Stimulated activated CD4-positive, alpha-beta T cell treated with anti-CD3 and anti-CD28 coated beads, Interleukin-15, amount 100 ng/mL, for 48 hours (primary cell): ENCODE measurements at regions not wholly inside any gene's neighbourhood (a gene's known extent, or its start where the extent isn't known, plus 50 kb on each side); places are given as distances from the start of the nearest gene placed in this dataset.
"Not testable (repeated sequence)": the region's sequence is repeated elsewhere in the genome, so short reads cannot be mapped to it uniquely, and the experiment has no call there.

Experiments
- DNase-seq, 2 donors: peaks; one replicate each; pipeline ENCODE4 v3.0.0-alpha.2; 2020; ENCODE audit warnings: low read depth in 2 of 2

DNA sequence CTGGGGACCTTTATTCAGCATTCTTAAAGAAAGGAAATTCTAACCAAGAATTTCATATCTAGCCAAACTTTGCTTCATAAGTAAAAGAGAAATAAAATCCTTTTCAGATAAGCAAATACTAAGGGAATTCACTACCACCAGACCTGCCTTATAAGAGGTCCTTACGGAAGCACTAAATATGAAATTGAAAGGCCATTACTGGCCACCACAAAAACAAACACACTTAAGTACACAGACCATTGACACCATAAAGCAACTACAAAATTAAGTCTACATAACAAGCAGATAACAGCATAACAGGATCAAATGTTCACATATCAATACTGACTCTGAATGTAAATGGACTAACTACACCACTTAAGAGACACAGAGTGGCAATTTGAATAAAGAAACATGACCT, 361.4 kb upstream of the POU5F2 start:
- no peak for DNase-seq

- not testable (repeated sequence) for DNase-seq
Measured at GRCh38 chr5:94097384-94097783, 356.0 kb upstream of the POU5F2 start.

- no peak for DNase-seq
Measured at GRCh38 chr5:94094793-94095441, 353.5 kb upstream of the POU5F2 start.

DNA sequence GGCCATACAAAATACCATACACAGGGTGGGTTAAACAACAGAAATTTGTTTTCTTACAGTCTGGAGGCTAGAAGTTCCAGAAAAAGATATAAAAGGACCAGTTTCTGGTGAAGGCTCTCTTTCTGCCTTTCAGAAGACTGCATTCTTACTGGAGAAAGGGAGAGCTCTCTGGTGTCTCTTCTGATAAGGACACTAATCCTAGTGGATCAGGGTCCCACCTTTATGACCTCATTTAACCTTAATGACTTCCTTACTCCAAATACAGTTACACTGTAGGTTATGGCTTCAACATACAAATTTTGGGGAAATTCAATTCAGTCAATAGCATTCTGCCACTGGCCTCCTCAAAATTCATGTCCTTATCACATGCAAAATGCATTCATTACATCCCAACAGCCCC, 351.9 kb upstream of the POU5F2 start:
- no peak for DNase-seq

- DNase-seq = not testable (repeated sequence)
Measured at GRCh38 chr5:94086635-94087034, 345.2 kb upstream of the POU5F2 start.

DNA sequence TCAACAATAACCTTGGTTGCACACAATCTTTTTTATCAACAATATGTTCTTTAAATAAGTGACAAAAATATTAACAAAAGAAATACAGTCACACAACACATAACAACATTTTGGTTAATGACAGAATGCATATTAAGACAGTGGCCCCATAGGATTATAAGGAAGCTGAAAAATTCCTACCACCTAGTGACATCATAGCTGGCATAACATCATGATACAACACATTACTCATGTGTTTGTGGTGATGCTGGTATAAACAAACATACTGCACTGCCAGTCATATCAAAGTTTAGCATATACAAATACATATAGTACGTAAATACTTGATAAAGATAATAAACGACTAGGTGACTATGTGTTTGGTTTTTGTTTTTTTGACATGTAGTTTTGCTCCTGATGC, 344.8 kb upstream of the POU5F2 start:
- no peak for DNase-seq

- no peak for DNase-seq
Measured at GRCh38 chr5:94082405-94082804, 341.0 kb upstream of the POU5F2 start.

- no peak for DNase-seq
Measured at GRCh38 chr5:94081088-94081487, 339.7 kb upstream of the POU5F2 start.

- DNase-seq = no peak
Measured at GRCh38 chr5:94080390-94080789, 339.0 kb upstream of the POU5F2 start.

DNA sequence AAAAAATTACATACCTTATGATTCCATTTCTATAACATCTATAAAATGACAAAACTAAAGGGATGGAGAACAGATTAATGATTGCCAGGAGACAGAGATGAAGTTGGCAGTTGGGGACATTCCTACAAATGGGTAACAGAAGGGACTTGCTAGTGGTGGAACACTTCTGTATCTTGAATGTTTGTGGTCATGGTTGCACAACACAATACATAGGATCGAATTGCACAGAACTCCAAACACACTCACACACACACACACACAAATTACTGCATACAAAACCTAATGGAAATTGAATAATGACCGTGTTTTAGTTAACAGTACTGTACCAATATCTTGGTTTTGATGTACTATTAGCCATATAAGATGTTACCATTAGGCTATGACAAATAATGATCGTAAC, 330.7 kb upstream of the POU5F2 start:
- no peak for DNase-seq

DNA sequence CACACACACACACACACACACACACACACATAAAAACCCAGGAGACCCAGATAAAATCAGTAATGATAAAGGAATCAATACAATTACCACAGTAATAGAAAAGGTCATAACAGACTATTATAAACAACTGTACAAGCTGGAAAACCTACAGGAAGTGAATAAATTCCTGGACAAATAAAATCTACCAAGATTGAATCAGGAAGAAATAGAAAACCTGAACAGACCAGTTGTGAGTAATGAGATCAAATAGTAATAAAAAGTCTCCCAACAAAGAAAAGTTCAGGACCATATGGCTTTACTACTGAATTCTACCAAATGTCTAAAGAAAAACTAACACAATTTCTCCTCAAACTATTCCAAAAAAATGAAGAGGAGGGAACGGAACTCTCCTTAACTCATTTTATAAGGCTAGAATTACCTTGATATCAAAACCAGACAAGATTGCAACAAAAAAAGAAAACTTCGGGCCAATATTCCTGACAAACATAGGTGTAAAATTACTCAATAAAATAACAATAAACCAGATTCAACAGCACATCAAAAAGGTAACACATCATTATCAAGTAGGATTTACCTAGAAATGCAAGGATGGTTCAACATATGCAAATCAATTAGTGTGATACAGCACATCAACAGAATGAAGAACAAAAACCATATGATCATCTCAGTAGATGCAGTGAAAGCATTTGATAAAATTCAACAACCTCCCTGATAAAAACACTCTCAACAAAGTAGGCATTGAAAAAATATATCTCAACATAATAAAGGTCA, 325.2 kb upstream of the POU5F2 start:
- no peak for DNase-seq

DNA sequence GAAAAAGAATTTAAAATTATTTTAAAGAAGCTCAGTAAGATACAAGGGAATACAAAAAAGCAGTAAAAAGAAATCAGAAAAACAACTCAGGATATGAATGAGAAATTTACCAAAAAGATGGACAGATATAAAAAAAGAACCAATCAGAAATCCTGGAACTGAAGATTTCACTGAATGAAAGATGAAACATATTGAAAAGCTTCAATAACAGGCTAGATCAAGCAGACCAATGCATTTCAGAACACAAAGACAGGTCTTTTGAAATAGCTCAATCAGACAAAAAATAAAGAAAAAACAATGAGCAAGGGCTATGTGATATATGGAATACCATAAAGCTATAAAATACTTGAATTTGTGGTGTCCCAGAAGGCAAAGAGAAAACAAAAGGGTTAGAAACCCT, 322.6 kb upstream of the POU5F2 start:
- no peak for DNase-seq

- no peak for DNase-seq
Measured at GRCh38 chr5:94057655-94058054, 316.3 kb upstream of the POU5F2 start.

DNA sequence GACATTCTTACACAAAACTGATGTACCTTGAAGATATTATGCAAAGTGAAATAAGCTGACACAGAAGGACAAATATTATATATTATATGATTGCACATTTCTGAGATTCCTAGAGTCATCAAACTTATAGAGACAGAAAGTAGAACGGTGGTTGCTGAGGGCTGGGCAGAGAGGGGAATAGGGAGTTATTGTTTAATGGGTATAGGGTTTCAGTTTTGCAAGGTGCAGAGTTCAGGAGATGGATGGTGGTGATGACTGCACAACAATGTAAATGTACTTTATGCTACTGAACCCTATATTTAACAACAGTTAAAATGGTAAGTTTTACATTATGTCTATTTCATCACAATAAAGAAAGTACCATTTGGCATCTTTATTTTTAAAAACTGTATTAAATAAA, 315.8 kb upstream of the POU5F2 start:
- DNase-seq = no peak

GRCh38 chr5:94049307-94049922, 308.0 kb upstream of the POU5F2 start:
- not testable (repeated sequence) for DNase-seq

- no peak for DNase-seq
Measured at GRCh38 chr5:94045839-94046782, 304.7 kb upstream of the POU5F2 start.

DNA sequence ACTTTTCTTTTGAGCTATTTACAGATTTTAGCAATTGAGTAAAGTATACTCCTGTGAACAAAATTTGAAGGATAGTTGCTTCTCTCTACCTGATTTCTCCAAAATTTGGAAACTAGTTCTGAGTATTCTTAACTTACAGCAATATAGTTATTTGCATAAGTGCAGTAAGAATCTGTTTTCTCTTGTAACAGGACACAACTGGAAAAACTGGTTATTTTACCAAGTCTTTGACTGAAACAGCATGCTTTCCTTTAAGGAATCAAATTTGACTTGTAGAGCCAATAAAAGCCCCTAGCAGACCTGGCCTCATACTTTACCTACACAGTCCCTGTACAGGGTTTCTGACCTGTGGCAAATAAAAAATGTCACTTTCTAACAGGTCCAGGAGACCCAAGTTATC, 301.9 kb upstream of the POU5F2 start:
- DNase-seq = no peak

DNA sequence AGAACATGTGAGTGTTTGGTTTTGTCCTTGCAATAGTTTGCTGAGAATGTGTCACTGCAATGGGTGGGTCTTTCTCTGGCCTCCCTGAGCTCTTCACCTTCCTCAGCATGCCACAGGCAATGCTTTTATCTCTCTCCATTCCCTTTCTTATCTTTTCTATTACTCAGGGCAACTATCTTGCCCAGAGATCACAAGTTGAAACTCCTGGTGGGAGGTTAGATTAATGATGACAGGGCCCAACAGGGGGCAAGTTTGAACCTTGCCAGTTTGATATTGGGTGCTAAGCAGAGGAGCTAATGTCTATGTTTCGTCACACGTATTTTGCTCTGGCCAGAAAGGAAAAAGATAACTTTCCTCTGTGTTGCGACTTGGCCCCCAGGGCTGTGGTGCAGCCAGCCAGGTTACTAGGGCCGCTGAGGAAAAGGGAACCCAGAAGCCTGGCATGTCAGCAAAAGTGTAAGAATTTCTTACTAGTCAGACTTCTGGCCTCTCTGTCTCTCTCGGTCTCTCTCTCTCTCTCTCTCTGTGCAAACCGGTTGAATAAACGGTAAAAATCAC, 299.3 kb upstream of the POU5F2 start:
- no peak for DNase-seq

- no peak for DNase-seq
Measured at GRCh38 chr5:94039101-94039500, 297.7 kb upstream of the POU5F2 start.

- no peak for DNase-seq
Measured at GRCh38 chr5:94031631-94032030, 290.2 kb upstream of the POU5F2 start.

DNA sequence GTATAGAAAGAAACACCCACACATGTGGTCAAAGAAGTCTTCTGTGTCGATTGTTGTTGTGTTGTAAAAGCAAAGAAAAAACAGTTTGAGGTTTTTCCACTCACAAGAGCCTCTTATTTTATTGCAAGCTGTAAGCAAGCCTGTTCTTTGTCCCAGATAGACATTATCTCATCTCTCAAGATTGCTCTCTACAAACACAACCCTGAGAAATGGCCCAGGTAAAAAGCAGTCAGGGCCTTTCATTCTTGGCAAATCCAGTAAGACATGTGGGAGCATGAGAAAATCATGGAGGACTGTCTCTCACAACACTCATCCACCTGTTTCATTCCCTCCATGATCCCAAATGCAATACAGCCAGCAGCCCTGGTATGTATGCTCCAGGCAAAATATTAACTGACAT, 286.6 kb upstream of the POU5F2 start:
- DNase-seq = no peak

DNA sequence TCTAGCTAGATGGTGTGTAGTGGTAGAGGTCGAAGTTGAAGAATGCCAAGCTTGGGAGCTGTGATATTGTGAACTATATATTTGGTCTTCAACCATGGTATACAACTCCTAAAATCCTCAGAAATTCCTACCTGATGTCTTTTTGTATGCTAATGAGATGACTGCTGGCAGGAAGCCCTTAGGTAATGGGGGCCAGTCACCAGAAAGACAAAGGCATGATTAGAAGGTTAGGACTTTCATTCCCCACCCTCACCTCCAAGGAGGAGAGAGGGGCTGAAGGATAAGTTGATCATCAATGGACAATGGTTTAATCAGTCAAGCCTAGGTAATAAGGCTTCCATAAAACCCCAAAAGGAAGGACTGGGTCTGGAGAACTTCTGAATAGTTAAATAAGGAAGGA, 285.7 kb upstream of the POU5F2 start:
- no peak for DNase-seq
